PFSK-1 (cell line): ENCODE measurements at regions not wholly inside any gene's neighbourhood (a gene's known extent, or its start where the extent isn't known, plus 50 kb on each side); places are given as distances from the start of the nearest gene placed in this dataset.

ENCODE experiments used
- FOXP2 ChIP-seq: optimal IDR thresholded peaks from 2 replicates; pipeline ENCODE3; 2011; ENCODE audit warnings: borderline replicate concordance, control low read depth, inconsistent platforms; ENCODE audit not compliant: insufficient read depth; ENCODE audit errors: extremely low read length, extremely low read depth
- POLR2AphosphoS5 ChIP-seq: IDR thresholded peaks from 2 replicates; pipeline ENCODE4 v1.6.1; 2012; ENCODE audit warnings: low read depth, mild to moderate bottlenecking, control low read depth, low read length, moderate library complexity
- REST ChIP-seq, 2 experiments: IDR thresholded peaks; 2 replicates each; pipeline versions ENCODE4 v1.6.1 to v1.8.0; 2011 to 2012; ENCODE audit warnings: low read depth in 2 of 2, low read length in 2 of 2, control low read depth in 1 of 2, inconsistent platforms in 1 of 2, mild to moderate bottlenecking in 1 of 2, moderate library complexity in 1 of 2; ENCODE audit not compliant: insufficient read depth in 1 of 2
- SIN3A ChIP-seq: IDR thresholded peaks from 2 replicates; pipeline ENCODE4 v1.6.1; 2012; ENCODE audit warnings: mild to moderate bottlenecking, low read length, moderate library complexity, borderline replicate concordance; ENCODE audit not compliant: insufficient read depth
- TAF1 ChIP-seq: IDR thresholded peaks from 2 replicates; pipeline ENCODE4 v1.6.1; 2012; ENCODE audit warnings: low read length, control low read depth, borderline replicate concordance; ENCODE audit not compliant: insufficient read depth

- TF ChIP-seq SIN3A (no peak), FOXP2 (no peak), REST (IDR thresholded peaks at IDR 0.05; ENCODE audit: insufficient read depth in 1 of 2, low read depth in 2 of 2, low read length in 2 of 2) (no peak), POLR2AphosphoS5 (no peak), TAF1 (no peak)
Observed at GRCh38 chr10:8349610-8350249, 295.2 kb downstream of the GATA3 start.

DNA sequence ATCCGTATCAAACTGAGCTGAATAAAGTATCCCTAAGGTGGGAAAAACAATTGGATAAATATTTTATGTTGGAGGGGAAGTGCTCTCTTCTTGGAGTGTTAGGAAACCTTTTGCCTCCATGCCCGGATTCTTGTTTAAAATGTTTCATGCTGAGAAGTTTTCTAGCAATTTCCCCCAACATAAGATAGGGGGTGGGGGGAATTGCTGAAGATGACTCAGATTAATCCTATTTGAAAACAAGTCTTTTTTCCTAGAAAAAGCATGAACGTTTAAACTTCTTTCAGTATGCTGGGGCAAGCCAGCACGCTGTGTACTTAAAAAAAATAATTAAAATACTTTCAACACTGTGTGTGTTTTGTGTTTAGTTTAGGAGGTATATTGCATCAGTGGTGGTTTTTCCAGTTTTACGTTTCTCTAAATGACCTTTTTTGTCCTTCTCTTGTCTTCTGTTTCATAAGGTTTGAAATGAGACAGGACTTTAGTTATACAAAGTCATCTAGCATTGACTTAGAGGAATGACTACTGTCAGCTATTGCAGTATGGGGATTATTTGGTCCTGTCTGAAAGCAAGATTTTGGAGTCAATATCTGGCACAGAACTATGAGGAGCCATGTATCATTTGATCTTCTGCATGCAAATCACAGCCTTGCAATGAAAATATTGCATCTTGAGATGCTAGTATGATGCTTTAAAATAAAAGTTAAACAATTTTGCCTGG, 295.9 kb downstream of the GATA3 start:
- no peak for TF ChIP-seq REST (IDR thresholded peaks at IDR 0.05; ENCODE audit: insufficient read depth in 1 of 2, low read depth in 2 of 2, low read length in 2 of 2)
- TF ChIP-seq TAF1, result no peak
- no peak for TF ChIP-seq POLR2AphosphoS5
- TF ChIP-seq SIN3A, result no peak
- no peak for TF ChIP-seq FOXP2

DNA sequence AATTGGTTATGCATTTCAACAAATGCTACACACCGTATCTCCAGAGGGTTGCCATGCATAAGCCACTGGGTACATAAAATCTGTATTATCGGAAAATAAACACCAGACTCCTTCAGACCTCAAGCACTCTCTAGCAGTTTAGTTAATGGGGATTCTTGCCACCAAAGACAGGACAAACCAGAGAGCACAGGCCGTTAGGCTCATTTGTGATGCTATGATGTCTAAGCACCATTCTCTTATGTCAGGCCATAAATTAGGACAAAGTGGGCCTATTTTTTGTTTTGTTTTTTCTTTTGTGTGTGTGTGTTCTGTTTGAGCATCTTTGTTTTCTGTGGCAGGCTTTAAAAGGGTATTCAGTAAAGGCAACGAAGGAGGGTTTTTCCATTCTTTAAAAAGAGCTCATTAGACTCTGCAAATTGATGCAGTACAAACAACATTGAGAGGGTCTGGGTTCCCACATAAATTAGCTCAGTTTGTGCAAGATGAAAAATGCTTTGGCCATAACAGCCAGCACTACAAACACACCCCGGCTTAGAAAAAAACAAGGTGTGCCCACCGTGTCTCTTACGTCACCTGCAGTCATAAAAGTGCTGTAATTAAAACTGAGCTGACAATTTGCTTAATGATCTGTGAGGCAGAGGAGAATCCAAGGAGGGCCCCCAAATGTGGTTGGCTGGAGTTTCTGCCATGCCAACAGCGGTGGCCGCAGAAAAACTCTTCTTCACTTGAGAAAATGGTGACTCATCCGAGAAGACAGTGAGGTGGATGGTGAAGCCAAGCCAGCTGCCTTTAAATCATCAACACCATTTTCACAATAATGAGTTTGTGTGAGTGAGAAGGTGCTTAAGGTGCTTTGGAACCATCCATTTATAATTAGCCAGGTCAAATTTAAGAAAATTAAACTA, 297.9 kb downstream of the GATA3 start:
- TF ChIP-seq SIN3A (no peak), TAF1 (no peak), FOXP2 (no peak), REST (IDR thresholded peaks at IDR 0.05; ENCODE audit: insufficient read depth in 1 of 2, low read depth in 2 of 2, low read length in 2 of 2) (no peak), POLR2AphosphoS5 (no peak)

DNA sequence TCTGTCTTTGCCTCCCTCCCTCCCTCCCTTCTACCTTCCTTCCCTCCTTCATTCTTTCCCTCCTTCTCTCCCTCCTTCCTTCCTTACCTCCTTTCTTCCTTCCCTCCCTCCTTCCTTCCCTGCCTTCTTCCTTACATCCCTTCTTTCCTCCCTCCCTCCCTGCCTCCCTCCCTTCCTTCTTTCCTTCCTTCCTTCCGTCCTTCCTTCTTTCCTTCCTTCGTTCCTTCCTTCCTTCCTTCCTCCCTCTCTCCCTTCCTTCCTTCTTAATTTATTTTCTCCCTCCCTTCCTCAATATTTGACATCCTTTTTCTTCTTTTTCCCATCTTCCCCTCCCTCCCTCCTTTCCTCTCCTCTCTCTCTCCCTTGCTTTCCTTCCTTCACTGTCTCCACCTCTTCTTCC, 301.8 kb downstream of the GATA3 start:
- TF ChIP-seq REST (IDR thresholded peaks at IDR 0.05; ENCODE audit: insufficient read depth in 1 of 2, low read depth in 2 of 2, low read length in 2 of 2) (no peak), TAF1 (no peak), SIN3A (no peak), FOXP2 (no peak), POLR2AphosphoS5 (no peak)
